ENCODE measurements at regions not wholly inside any gene's neighbourhood (a gene's known extent, or its start where the extent isn't known, plus 50 kb on each side); places are given as distances from the start of the nearest gene placed in this dataset.

- TF ChIP-seq, protein P1, sequence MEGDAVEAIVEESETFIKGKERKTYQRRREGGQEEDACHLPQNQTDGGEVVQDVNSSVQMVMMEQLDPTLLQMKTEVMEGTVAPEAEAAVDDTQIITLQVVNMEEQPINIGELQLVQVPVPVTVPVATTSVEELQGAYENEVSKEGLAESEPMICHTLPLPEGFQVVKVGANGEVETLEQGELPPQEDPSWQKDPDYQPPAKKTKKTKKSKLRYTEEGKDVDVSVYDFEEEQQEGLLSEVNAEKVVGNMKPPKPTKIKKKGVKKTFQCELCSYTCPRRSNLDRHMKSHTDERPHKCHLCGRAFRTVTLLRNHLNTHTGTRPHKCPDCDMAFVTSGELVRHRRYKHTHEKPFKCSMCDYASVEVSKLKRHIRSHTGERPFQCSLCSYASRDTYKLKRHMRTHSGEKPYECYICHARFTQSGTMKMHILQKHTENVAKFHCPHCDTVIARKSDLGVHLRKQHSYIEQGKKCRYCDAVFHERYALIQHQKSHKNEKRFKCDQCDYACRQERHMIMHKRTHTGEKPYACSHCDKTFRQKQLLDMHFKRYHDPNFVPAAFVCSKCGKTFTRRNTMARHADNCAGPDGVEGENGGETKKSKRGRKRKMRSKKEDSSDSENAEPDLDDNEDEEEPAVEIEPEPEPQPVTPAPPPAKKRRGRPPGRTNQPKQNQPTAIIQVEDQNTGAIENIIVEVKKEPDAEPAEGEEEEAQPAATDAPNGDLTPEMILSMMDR (IDR thresholded peaks at IDR 0.05) = no peak
- TF ChIP-seq POLR2AphosphoS5 (IDR thresholded peaks at IDR 0.05; ENCODE audit: insufficient read depth in 1 of 2, low read depth in 1 of 2) (no peak), POLR2A (IDR thresholded peaks at IDR 0.05) (no peak)
These were observed 83.9 kb downstream of the OLFM4 start for GRCh38 chr13:53112522-53112921.
